Mesothelial cell of epicardium (in vitro differentiated cells): ENCODE measurements at regions not wholly inside any gene's neighbourhood (a gene's known extent, or its start where the extent isn't known, plus 50 kb on each side); places are given as distances from the start of the nearest gene placed in this dataset.

ENCODE experiments used
- DNase-seq, 2 experiments: peaks; one replicate each; pipeline ENCODE4 v3.0.0; 2021; ENCODE audit warnings: low spot score in 2 of 2; ENCODE audit not compliant: unreplicated experiment in 2 of 2
- H3K27ac Mint-ChIP-seq: 2 replicates; pipeline ENCODE4 v1.8.0; 2021; ENCODE audit warnings: mixed read lengths
- H3K27me3 Mint-ChIP-seq: 2 replicates; pipeline ENCODE4 v1.8.0; 2021; ENCODE audit warnings: low read depth, mixed read lengths
- H3K36me3 Mint-ChIP-seq: 2 replicates; pipeline ENCODE4 v1.8.0; 2021; ENCODE audit warnings: mixed read lengths
- H3K4me1 Mint-ChIP-seq: 2 replicates; pipeline ENCODE4 v1.8.0; 2021; ENCODE audit warnings: mixed read lengths
- H3K4me3 Mint-ChIP-seq: 2 replicates; pipeline ENCODE4 v1.8.0; 2021; ENCODE audit warnings: mild to moderate bottlenecking, moderate library complexity, mixed read lengths
- H3K9me3 Mint-ChIP-seq: 2 replicates; pipeline ENCODE4 v1.8.0; 2021; ENCODE audit warnings: mixed read lengths
- CTCF ChIP-seq: fragments of 200-600 bp; sonication (generic); IDR thresholded peaks from one replicate; pipeline ENCODE4 v1.5.0; 2021; ENCODE audit warnings: antibody characterized with exemption; ENCODE audit not compliant: unreplicated experiment

- H3K27me3 Mint-ChIP-seq = peaks cover 43% of the 10 kb centered on the region
- no peak for TF ChIP-seq CTCF
- no peak for DNase-seq
- H3K4me3 Mint-ChIP-seq = no peak overlapping the region
- peaks cover 12% of the 10 kb centered on the region for H3K9me3 Mint-ChIP-seq
- no peak overlapping the region for H3K27ac Mint-ChIP-seq
- peaks cover 14% of the 10 kb centered on the region for H3K4me1 Mint-ChIP-seq
- no peaks in the 10 kb centered on the region for H3K36me3 Mint-ChIP-seq
These were observed 183.4 kb downstream of the EMX2 start for GRCh38 chr10:117725993-117726392.

- TF ChIP-seq CTCF = no peak
- peaks cover 47% of the 10 kb centered on the region for H3K27me3 Mint-ChIP-seq
- H3K36me3 Mint-ChIP-seq = no peaks in the 10 kb centered on the region
- H3K4me1 Mint-ChIP-seq = peaks cover 14% of the 10 kb centered on the region
- peaks cover 12% of the 10 kb centered on the region for H3K9me3 Mint-ChIP-seq
- H3K27ac Mint-ChIP-seq = no peak overlapping the region
- DNase-seq = no peak
- no peak overlapping the region for H3K4me3 Mint-ChIP-seq
These were observed 184.2 kb downstream of the EMX2 start for GRCh38 chr10:117726596-117727295.

DNA sequence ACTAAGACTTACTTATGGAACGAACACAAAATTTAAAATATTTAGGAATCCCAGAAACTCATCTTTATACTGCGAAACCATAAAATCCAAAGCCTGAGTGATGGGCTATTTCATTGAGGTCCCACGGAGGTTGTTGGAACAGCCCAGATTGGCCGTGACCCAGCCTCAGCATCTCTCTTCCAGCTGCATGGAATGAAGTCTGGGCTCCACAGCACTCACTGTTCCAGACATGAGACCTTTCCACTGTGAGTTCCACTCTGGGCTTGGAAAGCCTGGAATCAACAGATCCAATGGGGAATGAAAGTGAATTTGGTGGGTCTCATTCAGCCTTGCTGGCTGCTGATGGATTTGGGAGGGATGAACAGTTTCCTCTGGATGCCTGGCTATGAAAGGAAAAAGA lies 184.9 kb downstream of the EMX2 start:
- Mint-ChIP-seq H3K9me3 (peaks cover 12% of the 10 kb centered on the region), H3K4me3 (no peak overlapping the region), H3K36me3 (no peaks in the 10 kb centered on the region), H3K4me1 (peaks cover 13% of the 10 kb centered on the region), H3K27ac (no peak overlapping the region), H3K27me3 (peaks cover 54% of the 10 kb centered on the region)
- TF ChIP-seq CTCF = no peak
- DNase-seq = no peak

DNA sequence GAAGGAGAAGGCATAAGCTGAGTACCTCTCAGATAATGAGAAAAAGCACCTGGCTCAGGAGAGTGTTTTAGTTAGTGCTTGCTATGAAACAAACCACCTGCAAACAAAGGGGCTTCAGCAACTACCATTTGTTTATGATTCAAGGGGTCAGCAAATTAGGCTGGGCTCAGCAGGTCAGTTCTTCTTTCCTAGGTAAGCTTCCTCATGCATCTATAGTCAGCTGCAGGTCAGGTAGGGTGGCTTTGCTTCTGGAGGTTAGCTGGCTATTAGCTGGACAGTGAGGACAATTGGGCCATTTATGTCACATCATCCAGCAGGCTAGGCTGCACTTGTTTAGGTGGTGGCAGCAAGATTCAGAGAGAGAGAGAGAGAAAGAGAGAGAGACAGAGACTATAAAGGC lies 185.5 kb downstream of the EMX2 start:
- no peaks in the 10 kb centered on the region for H3K36me3 Mint-ChIP-seq
- no peak for DNase-seq
- no peak overlapping the region for H3K4me3 Mint-ChIP-seq
- H3K4me1 Mint-ChIP-seq = peaks cover 12% of the 10 kb centered on the region
- peaks cover 57% of the 10 kb centered on the region for H3K27me3 Mint-ChIP-seq
- H3K9me3 Mint-ChIP-seq = peaks cover 12% of the 10 kb centered on the region
- TF ChIP-seq CTCF = no peak
- no peak overlapping the region for H3K27ac Mint-ChIP-seq

GRCh38 chr10:117729156-117729555 lies 186.6 kb downstream of the EMX2 start:
- Mint-ChIP-seq H3K36me3 (no peaks in the 10 kb centered on the region), H3K27ac (no peak overlapping the region), H3K4me3 (no peak overlapping the region), H3K4me1 (peaks cover 15% of the 10 kb centered on the region), H3K27me3 (peaks cover 61% of the 10 kb centered on the region), H3K9me3 (peaks cover 5% of the 10 kb centered on the region)
- no peak for TF ChIP-seq CTCF
- DNase-seq = no peak
